IPS DF 4.7 (cell line): ENCODE measurements at regions not wholly inside any gene's neighbourhood (a gene's known extent, or its start where the extent isn't known, plus 50 kb on each side); places are given as distances from the start of the nearest gene placed in this dataset.
"Not testable (repeated sequence)": the region's sequence is repeated elsewhere in the genome, so short reads cannot be mapped to it uniquely, and the experiment has no call there.

Experiments
- DNase-seq: peaks from one replicate; pipeline ENCODE4 v3.0.0-alpha.2; 2013; ENCODE audit warnings: low spot score; ENCODE audit errors: extremely low read depth

DNA sequence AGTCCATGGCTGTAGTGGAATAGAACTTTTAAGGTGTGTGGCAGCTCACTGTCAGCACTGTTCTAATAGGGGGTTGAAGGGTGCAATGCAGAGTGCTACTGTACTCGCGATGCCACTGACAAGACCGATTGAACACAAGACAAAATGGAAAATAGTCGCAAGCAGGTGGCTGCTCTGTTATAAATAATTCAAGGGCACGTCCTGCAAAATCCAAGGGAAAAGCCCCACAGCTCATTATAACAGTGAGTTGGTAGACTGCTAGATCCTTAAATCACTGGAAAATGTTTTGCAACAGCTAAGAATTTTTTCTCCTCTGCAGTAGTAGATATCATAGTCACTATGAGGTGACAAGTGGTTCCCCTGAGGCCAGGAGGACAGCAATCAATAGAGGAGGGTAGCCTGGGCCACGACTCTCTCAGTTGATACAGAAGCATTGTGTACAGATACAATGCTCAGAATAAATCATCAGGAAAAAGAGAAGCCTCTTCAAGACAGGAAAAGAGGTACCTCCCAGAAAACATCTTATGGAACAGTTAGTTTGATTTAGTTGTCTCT lies 926.3 kb downstream of the TLE4 start:
- no peak for DNase-seq

DNA sequence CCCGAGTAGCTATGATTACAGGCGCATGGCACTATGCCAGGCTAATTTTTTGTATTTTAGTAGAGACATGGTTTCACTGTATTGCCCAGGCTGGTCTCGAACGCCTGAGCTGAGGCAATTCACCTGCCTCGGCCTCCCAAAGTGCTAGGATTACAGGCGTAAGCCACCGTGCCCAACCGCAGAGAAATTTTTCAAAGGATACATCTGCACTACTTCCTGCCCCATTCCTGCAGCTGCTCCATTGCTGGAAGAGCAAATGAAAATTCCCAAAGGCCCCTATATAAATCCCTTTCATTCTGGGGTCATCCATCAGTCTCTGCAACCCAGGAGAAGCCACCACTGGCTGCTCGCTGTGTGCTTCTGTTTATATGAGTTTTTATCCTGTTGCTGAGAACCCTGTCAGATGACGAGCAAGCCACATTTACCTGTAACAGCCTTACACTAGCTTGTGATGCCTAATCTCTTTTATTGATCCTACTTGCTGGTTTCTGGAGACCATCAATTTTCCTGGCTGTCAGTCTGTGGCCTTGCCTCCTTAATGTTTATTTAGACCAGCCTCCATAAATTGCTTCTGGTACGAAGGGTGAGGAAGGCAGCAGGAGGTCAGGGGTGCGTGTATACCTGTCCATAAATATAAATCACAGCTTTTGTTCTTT lies 925.3 kb downstream of the TLE4 start:
- no peak for DNase-seq

DNA sequence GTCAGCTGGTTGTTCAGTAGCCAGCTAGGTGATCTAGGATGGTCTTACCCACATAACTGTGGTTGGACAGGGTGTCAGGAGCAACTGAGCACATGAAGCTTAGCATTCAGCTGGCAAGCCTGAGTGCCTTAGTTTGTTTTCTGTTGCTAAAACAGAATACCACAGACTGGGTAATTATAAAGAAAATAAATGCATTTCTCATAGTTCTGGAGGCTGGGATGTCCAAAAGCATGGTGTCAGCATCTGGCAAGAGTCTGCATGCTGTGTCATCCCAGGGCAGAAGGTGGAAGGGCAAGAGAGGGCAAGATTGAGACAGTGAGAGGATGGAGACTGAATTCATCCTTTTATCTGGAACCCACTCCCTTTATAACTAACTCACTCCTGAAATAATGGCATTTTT lies 921.5 kb downstream of the TLE4 start:
- no peak for DNase-seq

DNA sequence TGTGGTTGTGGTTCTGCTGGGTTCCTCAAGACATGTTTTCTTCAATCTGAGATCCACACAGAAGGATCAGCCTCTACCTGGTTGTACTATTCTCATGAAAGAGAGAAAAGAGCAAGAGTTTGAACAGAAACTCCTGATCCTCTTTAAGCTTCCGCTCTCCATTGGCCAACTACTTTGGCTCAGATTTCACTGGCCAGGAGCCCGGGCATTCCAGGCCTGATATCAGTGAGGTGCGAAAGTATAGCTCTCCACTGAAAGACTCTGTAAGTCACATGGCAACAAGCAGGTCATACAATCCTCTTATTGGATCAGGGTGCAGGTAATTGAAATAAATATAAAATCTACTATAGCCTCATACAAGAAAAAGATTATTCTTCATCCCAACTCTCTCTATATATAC lies 920.5 kb downstream of the TLE4 start:
- no peak for DNase-seq

DNA sequence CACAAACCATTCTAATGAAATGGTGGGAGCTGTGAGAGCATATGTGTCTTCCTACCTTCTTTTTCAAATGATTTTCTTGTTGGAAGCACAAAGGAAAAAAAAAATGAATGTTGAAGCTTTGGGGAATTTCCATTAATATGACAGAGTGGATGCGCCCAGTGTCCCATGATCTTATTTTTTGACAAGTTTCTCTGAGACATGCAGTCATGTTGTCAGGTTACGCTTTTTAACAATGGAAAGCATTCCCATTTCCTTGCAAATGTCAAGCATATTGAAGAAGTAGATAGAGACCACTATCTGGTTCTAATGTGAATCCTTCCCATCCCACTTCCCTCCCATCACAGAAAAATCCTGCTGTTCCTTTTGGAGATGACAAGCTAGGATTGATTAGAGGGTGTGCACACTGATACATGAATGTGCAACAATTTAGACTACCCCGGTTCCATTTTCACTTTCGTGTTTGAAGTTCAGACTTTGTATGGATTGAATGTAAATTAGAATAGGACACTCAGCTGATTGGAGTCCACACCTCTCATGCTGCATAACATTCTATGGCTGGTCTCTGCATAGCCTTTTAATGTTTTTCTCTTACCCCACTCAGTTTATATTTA lies 919.4 kb downstream of the TLE4 start:
- no peak for DNase-seq

DNA sequence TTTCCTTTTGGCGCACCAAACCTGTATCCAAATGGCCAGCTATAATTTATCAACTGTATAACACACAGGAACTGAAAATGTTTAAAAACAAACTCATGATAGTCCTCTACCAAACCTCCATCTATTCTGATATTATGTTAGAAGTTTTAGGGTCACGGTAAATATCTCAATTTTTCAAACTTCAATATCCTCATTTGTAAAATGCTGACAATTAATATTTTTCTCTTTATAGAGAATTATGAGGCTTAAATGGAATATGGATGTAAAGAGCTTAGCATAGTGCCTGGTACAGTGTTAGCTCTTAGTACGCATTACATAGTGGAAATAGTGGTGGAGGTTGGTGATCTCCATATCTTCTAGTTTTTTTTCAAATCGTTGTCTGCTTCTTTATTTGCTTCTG lies 917.6 kb downstream of the TLE4 start:
- no peak for DNase-seq

DNA sequence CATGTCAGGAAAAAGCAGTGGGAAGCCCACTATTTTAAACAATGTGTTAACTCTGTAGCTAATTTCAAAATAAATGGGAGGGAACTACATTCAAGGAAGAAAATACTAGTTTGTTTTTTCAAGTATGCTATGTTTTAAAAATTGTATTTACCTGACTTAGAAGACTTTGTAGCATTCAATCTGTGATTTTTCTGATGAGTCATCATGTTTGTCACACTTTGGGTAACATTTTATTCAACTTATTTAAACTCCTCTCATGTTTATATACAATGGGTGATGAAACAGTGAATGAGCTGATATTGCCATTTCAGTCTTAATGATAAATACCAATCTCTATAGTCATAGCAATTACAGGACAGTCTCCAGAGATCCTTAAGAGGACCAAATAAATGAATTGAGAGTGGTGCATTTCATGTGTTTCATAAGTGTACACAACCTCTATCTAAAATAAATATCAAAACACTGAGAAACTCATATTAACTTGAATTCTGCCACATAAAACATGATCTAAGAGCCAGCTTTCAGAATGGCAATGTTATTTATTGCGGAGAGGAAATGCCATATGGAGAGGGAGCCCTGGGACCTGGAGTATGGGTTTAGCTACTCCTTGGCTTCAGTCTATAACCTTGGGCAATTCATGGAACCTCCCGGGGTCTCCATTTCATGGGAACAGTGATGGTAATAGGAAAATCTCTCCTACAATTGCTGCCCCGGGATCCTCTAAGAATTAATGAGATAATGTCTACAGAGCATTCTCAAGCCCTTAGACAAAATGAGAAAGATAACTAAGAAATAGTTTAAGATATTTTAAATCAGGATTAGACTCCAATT lies 913.9 kb downstream of the TLE4 start:
- no peak for DNase-seq

DNA sequence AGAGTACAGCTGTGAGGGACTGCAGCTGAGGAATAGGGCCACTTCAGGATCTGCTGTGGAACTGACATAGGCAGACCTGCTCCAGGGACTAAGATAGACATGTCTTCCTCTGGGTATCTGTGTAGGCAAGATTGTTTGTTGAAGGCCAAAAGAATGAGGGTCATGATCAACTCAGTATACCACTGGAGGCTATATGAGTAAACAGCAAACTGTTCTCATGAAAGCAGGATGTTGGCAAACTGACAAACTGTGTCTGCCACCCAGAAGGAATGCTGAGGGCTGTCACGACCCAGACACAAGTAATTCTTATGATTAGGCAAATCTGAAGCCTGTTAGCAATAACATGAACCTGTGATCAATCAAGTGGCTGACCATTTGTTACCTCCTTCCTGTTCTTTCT lies 910.5 kb downstream of the TLE4 start:
- DNase-seq: not testable (repeated sequence)

DNA sequence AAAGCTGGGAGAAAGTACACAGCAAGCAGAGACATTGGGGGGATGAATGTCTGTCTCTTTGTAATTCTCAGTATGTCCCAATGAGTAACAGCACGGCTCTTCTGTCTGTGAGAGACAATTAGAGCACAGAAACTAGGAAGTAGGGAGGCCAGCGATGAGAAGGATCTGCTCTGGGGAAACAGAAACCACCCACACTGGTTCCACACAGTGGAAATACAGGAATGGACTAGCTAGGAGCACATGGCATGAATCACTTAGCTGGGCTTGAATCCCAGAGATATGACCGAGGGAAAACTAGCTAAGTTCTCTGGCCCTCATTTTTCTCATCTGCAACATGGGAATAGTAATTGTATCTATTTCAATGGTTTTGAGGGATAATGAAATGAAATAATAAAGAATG lies 895.9 kb downstream of the TLE4 start:
- no peak for DNase-seq

DNA sequence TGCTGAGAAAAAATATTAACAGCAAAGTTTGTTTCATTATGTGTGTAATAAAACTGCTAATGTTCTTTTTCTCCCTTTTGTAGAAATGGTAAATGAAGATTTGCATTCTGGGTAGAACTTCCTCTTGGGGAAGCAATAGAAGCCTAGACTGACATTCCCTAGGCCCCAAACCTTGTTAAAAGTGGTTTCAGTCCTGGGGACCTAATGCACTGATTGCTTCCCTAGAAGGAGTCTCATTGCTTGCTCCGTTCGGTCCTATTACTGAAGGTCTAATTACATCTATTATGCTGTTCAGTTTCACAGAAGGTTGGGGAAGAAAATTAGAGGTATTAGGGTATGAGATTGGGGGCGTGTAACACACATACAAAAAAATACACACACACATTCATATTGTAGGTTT lies 893.8 kb downstream of the TLE4 start:
- no peak for DNase-seq

DNA sequence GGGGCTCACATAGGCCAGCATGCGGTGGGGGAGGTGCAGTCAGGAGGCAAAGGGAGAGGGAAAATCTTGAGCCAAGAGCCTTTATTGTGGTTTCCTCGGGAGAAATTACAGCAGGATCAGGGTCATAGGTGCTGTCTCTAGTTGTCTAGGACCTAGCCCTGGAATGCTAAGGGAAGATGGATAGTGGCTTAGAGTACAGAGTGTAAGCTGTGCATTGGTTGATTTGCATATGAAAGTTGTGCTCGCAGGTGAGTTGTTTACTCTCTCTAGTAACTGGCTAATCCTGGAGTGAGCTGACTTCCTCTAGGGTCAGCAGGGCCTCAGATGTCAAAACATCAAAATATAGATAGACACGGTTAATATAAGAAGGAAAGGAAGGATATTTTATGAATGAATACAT lies 877.7 kb downstream of the TLE4 start:
- DNase-seq: no peak

DNA sequence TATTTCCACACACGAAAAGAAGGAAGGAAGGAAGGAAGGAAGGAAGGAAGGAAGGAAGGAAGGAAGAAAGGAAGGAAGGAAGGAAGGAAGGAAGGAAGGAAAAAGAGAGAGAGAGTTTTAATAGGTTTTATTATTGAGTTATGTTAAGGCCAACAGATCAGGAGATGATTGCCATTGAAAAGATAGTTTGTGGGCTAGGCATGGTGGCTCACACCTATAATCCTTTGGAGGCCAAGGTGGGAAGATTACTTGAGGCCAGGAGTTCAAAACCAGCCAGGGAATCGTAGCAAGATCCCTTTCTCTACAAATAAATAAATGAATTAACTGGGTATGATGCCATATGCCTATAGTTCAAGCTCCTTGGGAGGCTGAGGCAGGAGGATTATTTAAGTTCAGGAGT lies 877.2 kb downstream of the TLE4 start:
- no peak for DNase-seq

DNA sequence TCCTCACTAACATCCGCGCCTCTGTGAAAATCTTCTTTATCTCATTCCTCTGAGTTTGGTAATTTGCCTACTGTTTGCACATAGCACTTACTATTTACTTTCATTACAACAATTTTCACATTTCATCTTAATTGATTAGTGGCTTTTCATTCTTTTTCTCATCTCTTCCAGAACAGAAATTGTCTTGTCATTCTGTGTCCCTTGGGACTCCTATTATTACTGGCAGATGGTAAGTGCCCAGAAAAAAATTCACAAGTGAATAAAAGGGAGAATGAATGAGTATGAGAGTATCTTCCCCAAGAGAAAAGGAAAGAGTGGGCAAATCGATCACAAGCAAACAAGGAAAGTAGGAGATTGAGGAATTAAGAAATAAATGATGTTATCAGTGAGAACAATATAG lies 876.1 kb downstream of the TLE4 start:
- DNase-seq: no peak

DNA sequence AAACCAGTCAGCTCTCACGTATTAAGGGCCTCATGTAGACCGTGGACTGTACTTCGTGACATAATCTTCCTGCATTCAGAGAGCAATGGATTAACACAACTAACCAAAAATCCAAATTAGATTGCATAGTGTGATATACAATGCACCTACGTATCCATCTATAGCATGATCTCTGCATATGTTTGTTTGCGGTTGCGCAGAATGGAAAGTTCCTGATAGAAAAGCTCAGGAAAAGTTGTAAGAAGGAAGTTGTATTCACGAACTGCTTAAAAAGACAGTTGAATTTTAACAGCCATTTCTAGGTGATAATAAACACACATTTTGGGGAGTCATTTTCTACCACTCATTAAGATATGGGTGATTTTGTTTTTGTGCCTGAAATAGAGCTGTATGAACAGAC lies 869.0 kb downstream of the TLE4 start:
- DNase-seq: no peak

DNA sequence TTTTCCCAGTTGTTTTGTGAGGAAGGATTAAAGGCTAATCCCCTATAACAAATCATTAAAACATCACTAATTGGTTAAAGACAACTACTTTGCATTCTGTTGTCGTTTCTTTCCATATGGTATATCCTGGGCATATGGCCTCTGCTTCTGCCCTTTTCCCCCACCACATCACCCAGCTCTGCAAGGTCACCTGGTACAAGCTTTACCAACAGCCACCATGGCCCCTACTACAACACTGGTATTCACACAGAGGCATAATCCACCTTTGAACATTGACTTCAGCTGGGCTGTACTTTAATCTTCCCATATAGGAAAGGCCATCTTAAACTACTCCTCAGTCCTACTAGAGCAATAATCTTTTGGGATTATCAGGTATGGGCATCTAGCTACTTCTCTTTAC lies 866.1 kb downstream of the TLE4 start:
- DNase-seq: no peak

DNA sequence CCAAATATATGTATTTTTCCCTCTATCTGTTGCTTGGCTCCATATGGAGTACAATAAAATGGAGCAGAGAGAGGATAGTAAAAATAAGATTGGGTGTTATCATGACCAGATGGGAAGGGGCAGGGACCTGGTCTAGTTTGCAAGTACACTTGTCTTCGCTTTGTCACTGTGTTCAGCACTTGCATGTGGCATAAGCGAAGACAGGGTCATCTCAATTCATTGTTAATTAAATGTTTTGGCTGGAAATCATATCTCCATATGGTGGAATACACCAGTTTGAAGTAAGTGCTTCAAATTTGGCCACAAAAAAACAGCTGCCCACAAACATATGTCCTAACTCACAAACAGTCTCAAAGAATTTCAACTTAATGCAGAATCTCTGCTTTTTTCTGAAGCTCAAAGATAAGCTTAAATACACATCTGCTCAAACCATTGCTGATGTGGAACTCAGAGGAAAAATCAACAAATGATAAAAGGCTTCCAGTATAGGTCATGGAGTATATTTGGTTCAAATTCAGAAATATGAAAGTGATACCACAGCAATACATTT lies 865.4 kb downstream of the TLE4 start:
- DNase-seq: no peak

DNA sequence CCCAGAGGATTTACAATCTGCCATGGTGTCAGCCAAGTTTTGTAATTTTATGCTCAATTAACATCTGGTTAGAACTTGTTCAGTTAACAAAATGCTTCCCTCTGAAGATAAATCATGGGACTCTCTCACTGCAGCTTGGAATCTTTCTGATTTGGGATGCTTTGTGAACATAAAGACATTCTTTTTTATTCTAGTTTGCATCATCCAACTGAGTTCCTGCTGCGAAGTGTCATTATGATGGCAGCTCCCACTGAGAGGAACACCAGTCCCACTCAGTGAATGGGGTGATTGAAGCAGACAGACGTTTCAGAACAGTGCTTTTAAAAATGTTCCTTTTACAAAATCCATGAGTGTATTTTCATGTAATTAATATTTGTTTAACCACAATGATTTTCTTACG lies 863.8 kb downstream of the TLE4 start:
- no peak for DNase-seq

DNA sequence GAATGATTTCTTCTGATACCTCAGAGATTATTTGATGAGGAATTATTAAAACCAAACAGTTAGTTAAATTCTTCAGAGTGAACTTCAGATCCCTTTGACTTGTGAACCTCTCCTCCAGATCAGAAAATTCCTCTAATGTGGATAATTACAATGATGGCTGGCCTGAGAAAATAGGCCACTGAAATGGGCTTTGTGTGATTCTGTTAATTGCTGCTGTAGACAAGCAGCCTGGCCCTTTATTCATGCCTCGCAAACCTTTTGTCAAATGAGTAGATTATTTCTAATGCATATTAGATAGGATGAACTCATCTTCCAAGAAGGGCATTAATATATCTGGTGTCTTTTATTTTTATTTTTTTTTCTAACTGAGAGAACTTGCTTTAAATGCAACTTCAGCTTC lies 855.2 kb downstream of the TLE4 start:
- DNase-seq: no peak

DNA sequence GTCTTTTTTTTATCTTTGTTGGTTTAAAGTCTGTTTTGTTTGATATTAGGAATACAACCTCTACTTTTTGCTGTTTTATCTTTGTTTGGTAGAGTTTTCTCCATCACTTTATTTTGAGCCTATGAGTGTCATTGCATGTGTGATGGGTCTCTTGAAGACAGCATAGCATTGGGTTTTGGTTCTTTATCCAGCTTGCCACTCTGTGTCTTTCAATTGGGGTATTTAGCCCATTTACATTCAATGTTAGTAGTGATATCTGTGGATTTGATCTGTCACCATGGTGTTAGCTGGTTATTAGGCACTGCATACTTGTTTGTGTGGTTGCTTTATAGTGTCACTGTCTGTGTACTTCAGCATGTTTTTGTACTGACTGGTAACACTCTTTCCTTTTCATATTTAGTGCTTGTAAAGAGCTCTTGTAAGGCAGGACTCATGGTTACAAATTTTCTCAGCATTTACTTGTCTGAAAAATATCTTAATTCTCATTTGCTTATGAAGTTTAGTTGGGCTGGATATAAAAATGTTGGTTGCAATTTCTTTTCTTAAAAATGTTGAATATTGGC lies 845.5 kb downstream of the TLE4 start:
- DNase-seq: no peak

DNA sequence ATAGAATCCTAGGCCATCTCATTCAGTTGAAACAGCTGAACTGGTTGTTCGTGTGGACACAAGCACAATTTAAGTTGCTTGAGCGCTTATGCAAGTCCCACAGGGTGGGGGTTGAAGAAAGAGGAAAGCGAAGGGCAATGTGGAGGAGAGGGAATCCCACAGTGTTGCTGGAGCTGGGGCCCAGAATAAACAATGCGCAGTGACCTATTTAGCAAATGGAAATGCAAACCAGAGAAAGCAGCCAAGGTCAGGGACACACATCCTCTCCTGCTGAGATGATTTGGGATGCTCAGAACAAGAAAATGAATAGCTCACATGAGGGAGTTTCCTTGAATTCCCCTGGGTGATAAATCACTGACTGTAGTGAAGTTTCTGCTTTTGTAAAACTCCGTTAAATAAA lies 838.3 kb downstream of the TLE4 start:
- peak; percentile 88 for DNase-seq

DNA sequence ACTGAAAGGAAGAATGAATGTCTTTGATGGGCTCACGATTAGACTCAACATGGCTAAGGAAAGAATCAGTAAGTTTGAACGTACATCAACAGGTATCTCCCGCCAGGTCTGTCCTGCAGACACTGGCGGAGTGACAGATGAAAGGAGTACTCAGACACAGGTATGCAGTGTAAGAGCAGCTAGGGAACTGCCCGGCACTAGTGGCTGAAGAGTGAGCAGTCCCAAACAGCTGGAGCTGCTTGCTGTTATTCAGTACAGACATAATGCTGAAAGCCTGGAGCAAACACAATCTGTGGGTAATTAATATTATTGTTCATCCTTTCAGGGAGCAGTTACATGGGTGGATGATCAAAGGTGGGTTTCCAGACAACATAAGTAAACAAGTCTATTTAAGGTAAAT lies 835.5 kb downstream of the TLE4 start:
- DNase-seq: no peak

DNA sequence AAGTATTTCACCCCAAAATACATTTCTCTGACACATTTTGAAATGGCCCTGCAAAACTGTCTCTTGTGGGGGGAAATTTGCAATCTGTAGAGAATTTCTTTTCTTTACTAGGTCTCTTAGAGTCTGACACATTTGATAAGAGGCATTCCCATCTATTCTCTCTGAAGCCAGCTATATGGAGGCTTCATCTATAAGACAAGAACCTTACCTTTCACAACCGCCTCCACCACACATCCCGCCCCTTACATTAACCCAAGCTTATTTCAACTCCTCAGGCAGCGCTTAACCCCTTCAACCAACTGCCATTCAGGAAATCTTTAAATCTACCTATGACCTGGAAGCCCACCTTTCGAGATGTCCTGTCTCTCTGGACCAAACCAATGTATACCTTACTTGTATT lies 829.5 kb downstream of the TLE4 start:
- DNase-seq: no peak
